Forelimb muscle (tissue), 1 donor: ENCODE measurements at regions not wholly inside any gene's neighbourhood (a gene's known extent, or its start where the extent isn't known, plus 50 kb on each side); places are given as distances from the start of the nearest gene placed in this dataset.
"Not testable (repeated sequence)": the region's sequence is repeated elsewhere in the genome, so short reads cannot be mapped to it uniquely, and the experiment has no call there.

Experiments used
- DNase-seq: peaks from one replicate; pipeline ENCODE4 v3.0.0-alpha.2; 2013; ENCODE audit warnings: low read depth

DNA sequence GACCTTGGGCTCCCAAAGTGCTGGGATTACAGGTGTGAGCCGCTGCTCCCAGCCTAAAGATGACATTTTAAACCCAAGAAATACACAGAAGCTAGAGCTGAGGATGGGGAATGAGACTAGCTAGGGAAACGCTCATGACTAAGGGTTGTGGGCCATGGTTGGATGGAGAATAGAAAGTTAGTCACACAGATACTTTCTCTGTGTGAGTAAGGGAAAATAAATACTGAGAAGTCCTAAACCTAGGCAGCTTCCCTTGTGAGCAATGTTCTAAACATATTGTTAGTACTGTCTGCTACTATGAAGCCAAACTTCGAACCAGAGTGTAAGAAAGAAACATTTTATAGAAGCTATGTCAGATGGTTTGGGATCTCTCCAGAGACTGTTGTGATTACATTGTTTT lies 304.8 kb upstream of the STAC start:
- DNase-seq: no peak

DNA sequence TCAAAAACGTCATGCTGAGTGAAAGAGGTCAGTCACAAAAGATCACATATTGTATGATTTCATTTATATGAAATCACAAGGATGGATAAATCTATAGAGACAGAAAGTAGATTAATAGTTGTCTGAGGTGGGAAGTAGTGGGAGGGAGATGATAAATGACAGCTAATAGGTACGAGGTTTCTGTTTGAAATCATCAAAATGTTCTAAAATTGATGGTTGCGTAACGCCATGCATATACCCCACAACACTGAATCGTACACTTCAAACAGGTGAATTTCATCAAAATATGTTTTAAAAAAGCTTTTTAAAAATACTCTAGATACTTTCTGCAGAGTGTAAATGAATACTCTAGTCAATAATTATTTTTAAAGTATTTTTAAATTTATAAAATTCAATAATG lies 303.0 kb upstream of the STAC start:
- DNase-seq: no peak

DNA sequence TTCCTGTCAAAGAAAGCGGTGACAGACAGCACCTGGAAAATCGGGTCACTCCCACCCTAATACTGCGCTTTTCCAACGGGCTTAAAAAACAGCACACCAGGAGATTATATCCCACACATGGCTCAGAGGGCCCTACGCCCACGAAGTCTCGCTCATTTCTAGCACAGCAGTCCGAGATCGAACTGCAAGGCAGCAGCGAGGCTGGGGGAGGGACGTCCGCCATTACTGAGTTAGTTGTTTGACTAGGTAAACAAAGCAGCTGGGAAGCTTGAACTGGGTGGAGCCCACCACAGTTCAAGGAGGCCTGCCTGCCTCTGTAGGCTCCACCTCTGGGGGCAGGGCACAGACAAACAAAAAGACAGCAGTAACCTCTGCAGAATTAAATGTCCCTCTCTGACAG lies 297.3 kb upstream of the STAC start:
- DNase-seq: not testable (repeated sequence)

GRCh38 chr3:36095238-36095637 lies 285.1 kb upstream of the STAC start:
- no peak for DNase-seq

- no peak for DNase-seq
These were observed 283.1 kb upstream of the STAC start for GRCh38 chr3:36097209-36097608.

DNA sequence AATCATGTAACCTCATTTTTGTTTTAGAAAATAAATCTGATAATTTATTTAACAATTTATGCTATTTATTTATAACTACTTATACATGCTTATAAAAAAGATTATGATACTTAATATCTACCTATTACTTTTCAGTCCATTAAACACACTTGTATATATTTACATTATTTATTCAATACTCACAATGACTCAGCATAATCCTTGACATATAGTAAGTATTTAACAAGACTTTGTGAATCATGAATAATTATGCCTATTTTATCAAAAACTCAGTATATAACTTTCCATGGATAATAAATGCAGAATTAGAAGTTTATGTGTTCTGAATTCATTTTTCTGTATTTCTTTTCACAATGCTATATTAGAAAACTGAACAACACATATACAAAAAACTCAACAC lies 266.0 kb upstream of the STAC start:
- no peak for DNase-seq

GRCh38 chr3:36124118-36124796 lies 256.0 kb upstream of the STAC start:
- DNase-seq: no peak

- no peak for DNase-seq
These were observed 248.1 kb upstream of the STAC start for GRCh38 chr3:36132214-36132613.

GRCh38 chr3:36135863-36136262 lies 244.4 kb upstream of the STAC start:
- DNase-seq: no peak

DNA sequence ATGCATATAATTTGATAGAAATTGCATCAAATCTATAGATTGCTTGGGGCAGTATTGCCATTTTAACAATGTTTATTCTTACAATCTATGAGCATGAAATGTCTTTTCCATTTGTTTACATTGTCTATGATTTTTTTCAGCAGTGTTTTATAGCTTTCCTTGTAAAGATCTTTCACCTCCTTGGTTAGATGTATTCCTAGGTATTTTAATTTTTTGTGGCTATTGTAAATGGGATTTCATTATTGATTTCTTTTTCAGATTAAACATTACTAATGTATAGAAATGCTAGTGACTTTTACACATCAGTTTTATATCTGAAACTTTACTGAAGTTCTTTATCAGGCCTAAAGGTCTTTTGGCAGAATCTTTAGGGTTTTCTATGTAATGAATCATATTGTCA lies 237.6 kb upstream of the STAC start:
- DNase-seq: no peak

- no peak for DNase-seq
These were observed 233.9 kb upstream of the STAC start for GRCh38 chr3:36146404-36146803.

GRCh38 chr3:36147934-36148558 lies 232.3 kb upstream of the STAC start:
- no peak for DNase-seq

GRCh38 chr3:36149447-36149865 lies 230.8 kb upstream of the STAC start:
- no peak for DNase-seq

DNA sequence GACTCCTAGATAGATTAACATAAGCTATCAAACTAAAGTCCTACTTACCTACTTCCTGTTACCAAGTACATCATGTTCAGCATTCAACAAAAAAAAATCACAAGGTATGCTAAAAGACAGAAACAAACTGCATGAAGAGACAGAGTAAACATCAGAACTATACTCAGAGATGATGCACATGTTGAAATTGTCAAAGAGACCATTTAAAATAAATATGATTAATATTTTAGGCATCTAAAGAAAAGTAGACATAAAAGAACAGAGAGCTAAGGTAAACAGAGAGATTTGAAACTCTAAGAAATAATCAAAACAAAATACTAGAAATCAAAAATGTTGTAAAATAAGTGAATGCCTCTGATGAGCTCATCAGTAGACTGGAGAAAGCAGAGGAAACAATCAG lies 224.8 kb upstream of the STAC start:
- DNase-seq: no peak

DNA sequence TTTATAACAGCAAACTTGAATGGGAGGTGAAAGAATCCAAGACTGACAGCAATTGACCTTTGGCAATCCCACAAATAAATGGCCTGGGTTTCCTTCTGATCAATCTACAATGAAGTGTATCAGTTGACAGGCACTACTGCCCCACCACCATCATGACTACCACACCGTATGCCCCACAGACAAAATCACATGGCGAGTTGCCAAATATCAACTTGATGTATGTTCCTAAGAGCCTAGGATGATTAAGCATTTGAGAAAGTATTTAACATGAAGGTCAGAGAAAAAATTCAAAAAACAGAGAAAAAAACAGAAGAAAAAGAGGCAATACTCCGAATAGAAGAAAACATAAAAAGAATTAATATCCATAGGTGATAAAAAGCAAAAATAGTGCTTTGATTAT lies 215.9 kb upstream of the STAC start:
- DNase-seq: no peak

GRCh38 chr3:36165509-36166290 lies 214.6 kb upstream of the STAC start:
- DNase-seq: no peak

DNA sequence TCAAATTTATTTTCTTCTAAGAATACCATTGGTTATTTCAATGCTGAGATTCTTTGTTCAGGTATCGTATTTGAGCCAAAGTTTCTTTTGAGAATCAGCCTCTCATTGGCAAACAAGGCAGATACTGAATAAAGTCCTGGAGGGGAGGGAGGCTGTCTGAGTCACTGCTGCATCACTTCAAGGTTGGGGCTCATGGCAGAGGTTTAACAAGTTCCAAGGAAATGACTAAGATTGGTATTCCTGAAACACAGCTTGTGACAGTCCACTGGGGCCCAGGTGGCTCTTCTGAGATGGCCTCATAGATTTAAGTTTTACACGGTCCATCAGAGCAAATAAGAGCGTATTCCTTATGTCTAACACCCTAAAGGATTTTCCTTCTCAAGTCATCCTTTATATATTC lies 213.8 kb upstream of the STAC start:
- no peak for DNase-seq

GRCh38 chr3:36172699-36173098 lies 207.6 kb upstream of the STAC start:
- DNase-seq: no peak

DNA sequence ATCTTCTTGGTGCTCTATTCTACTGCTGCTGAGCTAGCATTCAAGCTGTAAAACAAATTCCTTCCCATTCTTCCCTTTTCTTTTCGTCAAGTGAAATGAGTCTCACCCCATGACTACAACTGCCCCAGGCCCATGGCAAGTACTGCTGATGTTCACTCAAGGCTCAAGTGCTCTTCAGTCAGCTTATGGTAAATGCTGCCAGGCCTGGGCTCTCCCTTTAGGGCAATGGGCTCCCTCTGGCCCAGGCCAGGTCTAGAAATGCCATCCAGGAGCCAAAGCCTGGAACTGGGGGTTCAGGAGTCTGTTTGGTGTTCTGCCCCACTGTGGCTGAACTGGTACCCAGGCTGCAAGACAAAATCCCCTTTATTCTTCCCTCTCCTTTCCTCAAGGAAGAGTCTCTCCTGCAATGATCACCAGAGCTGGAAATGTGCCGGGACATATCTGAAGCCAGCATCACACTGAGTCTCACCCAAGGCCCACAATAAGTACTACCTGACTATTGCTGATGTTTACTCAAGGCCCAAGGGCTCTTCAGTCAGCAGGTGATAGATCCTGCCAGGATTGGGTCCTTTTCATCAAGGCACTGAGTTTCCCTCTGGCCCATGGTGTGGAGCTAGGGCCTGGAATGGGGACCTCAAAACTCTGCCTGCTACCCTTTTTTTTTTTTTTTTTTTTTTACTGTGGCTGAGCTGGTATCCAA lies 205.0 kb upstream of the STAC start:
- DNase-seq: no peak

GRCh38 chr3:36175916-36176461 lies 204.3 kb upstream of the STAC start:
- DNase-seq: no peak

DNA sequence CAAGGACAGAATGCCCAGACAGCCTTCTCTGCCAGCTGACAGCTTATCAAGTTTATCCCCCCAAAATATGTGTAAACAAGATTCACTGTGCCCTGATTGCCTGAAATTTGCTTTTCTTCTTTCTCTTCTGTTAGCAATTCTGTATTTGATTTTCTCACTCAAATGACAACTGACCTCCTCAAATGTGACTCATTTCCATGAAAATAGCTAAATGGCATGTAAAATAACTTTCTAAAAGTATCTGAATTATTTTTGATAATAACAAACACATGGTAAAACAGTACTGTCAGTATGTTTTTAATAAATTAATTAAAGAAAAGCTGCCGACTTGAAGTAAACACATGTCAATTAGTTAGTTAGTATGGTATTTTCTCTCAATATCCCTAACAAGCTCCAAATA lies 202.3 kb upstream of the STAC start:
- no peak for DNase-seq

GRCh38 chr3:36182024-36182423 lies 198.3 kb upstream of the STAC start:
- DNase-seq: no peak
